Sciatic nerve (tissue), 2 donors: ENCODE measurements at regions not wholly inside any gene's neighbourhood (a gene's known extent, or its start where the extent isn't known, plus 50 kb on each side); places are given as distances from the start of the nearest gene placed in this dataset.
"Not testable (repeated sequence)": the region's sequence is repeated elsewhere in the genome, so short reads cannot be mapped to it uniquely, and the experiment has no call there.

ENCODE experiments used
- ATAC-seq: fragments of 200-7000 bp; cut with Tn5 transposase; one replicate; pipeline ENCODE4 v1.9.1; 2020; ENCODE audit warnings: mild to moderate bottlenecking, moderate library complexity
- DNase-seq: peaks from one replicate; pipeline ENCODE4 v3.0.0-alpha.2; 2020; ENCODE audit warnings: low spot score
- intact Hi-C: fragments of 100-400 bp; cut with DNase I; formaldehyde crosslinking; loops from one replicate; pipeline ENCODE4 v1.14.2; 2022
- donor health status: DM: no; HTN: no; CAD: no.
- donor health status: DM: no; HTN: no; CAD: no.

DNA sequence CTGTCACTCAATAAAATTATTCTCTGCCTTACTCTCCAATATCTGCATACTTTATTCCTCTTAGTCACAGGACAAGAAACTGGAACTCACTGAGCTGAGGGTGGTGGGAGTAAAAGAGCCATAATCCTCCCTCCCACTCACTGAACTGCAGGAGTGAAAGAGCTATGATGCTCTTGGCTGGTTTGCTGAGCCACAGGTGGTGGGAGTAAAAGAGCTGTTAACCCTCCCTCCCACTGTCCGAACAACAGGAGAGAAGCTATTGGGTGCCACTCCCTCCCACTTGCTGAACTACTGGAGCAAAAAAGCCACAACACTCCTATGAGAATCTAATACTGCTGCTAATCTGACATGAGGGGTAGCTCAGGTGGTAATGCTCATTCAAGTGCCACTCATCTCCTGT is 391.0 kb downstream of the NSUN3 start:
- intact Hi-C loops, result loop anchor here (2.0 kb wide), 1 partner anchor 47 kb away; no protein-coding TSS in a partner anchor
- ATAC-seq (no peak), DNase-seq (no peak)

- no peak for ATAC-seq
- DNase-seq, result no peak
- intact Hi-C loops, result no loop called here
These were observed 396.3 kb downstream of the NSUN3 start for GRCh38 chr3:94459167-94459566.

GRCh38 chr3:94460931-94461330 is 398.1 kb downstream of the NSUN3 start:
- intact Hi-C loops, result no loop called here
- DNase-seq, result no peak
- ATAC-seq, result peak; percentile 39

- DNase-seq (no peak), ATAC-seq (no peak)
- intact Hi-C loops, result no loop called here
These were observed 400.1 kb downstream of the NSUN3 start for GRCh38 chr3:94462931-94463330.

DNA sequence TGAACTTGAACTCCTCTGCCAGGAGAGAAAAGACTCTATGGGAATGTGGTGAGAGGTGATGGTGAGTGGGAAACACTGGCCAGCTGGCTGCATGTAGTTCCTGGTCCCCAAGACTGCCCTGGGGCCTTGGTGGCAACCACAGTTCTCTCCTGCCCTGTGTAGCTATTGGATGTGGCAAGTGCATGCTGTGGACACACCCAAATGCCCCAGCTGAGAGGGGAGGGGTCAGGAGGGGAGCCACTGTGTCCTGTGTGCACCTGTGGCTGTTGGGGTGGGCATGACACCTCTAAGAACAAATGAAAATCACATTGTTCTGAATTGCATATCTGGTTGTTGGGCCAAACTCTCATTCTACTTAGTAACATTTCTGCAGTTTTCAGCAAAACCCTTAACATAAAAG is 409.6 kb downstream of the NSUN3 start:
- intact Hi-C loops, result no loop called here
- no peak for DNase-seq
- no peak for ATAC-seq

- ATAC-seq (no peak), DNase-seq (no peak)
- intact Hi-C loops, result no loop called here
These were observed 418.5 kb downstream of the NSUN3 start for GRCh38 chr3:94481226-94481898.

- no peak for DNase-seq
- intact Hi-C loops, result no loop called here
- ATAC-seq, result no peak
These were observed 419.8 kb downstream of the NSUN3 start for GRCh38 chr3:94482686-94483085.

GRCh38 chr3:94483403-94483802 is 420.5 kb downstream of the NSUN3 start:
- intact Hi-C loops, result no loop called here
- DNase-seq (no peak), ATAC-seq (no peak)

- ATAC-seq, result no peak
- intact Hi-C loops, result no loop called here
- no peak for DNase-seq
These were observed 432.1 kb downstream of the NSUN3 start for GRCh38 chr3:94494992-94495391.

DNA sequence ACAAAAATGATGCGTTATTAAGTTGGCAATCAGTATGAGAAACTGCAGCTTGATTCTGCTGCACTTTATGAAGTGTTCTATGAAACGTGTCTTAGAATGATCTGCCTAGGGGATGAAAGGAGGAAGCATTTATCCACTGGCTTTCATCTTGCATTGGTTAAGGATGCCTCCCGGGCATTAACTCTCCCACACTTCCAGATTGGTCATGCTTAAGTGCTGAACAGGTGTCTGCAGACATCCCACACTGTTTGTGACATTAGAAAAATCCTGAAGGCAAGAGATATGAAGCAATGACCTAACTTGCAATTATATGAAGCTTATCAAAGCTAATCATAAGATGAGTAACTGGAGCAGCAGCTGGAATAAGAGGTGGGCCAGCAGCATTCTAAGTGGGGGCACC is 437.3 kb downstream of the NSUN3 start:
- intact Hi-C loops, result loop anchor here (2.0 kb wide), 1 partner anchor 47 kb away; no protein-coding TSS in a partner anchor
- no peak for DNase-seq
- no peak for ATAC-seq

GRCh38 chr3:94507354-94507753 is 444.5 kb downstream of the NSUN3 start:
- ATAC-seq, DNase-seq, intact Hi-C loops: not testable (repeated sequence)

DNA sequence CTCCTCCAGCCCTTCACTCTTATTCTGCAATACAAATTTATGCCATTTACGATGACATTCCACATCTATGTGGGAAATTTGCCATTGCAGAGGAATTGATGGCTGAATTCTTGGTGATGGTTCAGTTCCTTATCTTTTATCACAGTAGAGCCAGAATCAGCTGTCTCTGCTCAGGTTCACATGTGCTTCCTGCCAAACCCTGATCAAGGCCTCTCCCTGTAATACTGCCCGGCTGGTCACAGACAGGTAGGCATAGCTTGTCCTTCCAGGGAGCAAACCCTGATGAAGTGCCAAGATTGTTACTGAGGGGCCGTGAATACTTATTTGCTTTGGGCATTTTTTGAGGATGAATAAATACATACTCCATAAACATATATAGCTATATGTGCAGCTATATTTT is 450.0 kb downstream of the NSUN3 start:
- no peak for DNase-seq
- ATAC-seq, result no peak
- intact Hi-C loops, result no loop called here

DNA sequence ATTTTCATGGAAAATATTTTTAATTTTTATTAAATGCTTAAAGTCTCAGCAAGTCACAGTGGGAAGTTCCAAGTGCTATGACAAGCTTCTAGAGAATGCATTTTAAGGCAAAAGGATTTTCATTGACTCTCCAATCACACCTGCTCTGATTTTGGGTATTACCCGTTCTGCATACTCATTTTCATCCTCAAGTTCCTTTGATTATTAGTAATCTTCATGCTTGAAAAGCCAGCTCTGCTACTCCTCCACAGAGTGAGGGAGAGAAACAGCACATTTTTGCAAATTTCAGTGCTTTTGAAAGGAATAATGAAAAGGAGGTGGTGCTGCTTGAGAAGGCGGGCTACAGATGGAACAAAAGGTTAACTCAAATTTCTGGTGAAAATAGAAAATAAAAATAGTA is 450.7 kb downstream of the NSUN3 start:
- ATAC-seq (no peak), DNase-seq (no peak)
- intact Hi-C loops, result no loop called here

- DNase-seq (no peak), ATAC-seq (no peak)
- intact Hi-C loops, result no loop called here
These were observed 453.1 kb downstream of the NSUN3 start for GRCh38 chr3:94515983-94516382.

- ATAC-seq (no peak), DNase-seq (no peak)
- intact Hi-C loops, result no loop called here
These were observed 457.5 kb downstream of the NSUN3 start for GRCh38 chr3:94520364-94520763.

GRCh38 chr3:94522488-94522887 is 459.6 kb downstream of the NSUN3 start:
- DNase-seq (no peak), ATAC-seq (no peak)
- intact Hi-C loops, result no loop called here

DNA sequence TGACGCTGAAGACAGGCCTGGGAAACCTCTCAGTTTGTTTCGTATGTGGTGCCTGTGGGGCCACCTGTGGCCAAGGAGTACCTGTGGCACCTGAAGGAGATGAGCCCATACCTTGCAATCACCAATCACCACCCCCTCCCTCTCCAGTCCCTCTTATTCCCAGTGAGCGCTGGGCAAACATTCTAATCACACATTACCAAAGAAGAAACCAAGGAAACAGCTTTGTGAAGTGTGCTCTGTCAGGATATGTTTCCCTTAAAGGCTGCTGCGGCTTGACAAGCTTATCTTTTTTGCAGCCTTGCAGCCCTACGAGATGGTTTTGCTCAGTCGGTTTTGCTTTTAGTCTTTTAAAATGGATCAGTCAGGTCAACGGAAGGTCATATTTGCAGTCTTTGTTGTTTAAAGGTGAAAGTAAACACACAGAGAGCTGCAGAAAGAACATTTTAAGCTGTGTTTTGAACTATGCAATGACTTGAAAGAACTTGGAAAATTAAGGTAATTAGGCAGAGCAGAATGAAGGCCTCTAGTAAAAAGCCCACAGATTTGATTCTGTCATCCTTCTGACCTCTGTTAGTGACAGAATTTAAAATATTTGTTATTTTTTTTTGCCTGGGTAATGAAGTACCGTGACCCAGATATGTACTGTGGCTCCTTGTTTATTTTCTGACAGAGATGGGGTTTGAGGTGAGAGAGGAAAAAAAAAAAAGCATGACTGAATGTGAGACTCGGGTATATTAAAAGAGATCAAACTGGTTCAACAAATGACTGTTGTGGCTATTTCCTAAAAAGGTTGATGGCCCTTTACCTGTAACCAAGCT is 461.4 kb downstream of the NSUN3 start:
- ATAC-seq, result peak; percentile 26
- intact Hi-C loops, result no loop called here
- DNase-seq, result no peak

GRCh38 chr3:94525043-94525442 is 462.2 kb downstream of the NSUN3 start:
- intact Hi-C loops, result no loop called here
- ATAC-seq (peak; percentile 91), DNase-seq (peak; percentile 56)

DNA sequence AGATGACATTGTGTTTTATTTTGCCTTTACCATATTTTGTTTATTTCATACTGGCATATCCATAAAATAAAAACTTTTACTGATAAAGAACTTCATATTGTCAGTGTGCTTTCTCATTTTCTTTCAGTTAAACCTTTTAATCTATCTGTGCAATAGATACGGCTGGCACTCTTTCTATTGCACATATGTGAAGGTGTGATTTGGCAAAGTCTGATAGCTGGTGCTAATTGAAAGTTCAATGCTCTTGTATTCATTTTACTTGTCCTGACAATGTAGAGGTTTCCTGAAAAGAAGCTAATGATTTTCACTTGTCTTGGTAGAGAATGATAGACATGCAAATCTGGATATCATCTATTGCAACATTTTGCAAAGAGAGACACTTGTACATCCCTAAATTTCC is 467.0 kb downstream of the NSUN3 start:
- ATAC-seq (no peak), DNase-seq (no peak)
- intact Hi-C loops, result no loop called here

GRCh38 chr3:94532951-94533350 is 470.1 kb downstream of the NSUN3 start:
- no peak for DNase-seq
- intact Hi-C loops, result no loop called here
- no peak for ATAC-seq

DNA sequence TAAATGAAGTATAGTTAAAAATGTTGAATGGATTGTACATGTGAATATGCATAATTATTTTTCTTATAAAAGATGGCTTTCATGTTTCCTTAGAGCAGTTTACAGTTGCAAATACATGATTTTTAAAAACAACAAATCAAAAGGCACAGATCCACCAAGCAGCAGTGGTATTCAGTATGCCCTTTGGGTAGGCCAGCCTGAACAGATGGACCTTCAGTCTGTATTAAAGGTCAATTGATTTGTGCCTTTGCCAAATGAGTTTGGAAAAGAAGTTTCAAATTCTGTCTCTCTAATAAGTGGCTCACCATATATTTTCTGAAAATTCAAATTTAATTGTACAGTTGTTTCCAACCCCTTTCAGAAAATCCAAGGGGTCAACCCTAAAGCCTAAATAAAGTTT is 477.1 kb downstream of the NSUN3 start:
- intact Hi-C loops, result no loop called here
- ATAC-seq, result no peak
- DNase-seq, result no peak
